ENCODE measurements at regions not wholly inside any gene's neighbourhood (a gene's known extent, or its start where the extent isn't known, plus 50 kb on each side); places are given as distances from the start of the nearest gene placed in this dataset.
A peak's percentile ranks its signal among the peaks of the same experiment; 100 is the strongest.

DNA sequence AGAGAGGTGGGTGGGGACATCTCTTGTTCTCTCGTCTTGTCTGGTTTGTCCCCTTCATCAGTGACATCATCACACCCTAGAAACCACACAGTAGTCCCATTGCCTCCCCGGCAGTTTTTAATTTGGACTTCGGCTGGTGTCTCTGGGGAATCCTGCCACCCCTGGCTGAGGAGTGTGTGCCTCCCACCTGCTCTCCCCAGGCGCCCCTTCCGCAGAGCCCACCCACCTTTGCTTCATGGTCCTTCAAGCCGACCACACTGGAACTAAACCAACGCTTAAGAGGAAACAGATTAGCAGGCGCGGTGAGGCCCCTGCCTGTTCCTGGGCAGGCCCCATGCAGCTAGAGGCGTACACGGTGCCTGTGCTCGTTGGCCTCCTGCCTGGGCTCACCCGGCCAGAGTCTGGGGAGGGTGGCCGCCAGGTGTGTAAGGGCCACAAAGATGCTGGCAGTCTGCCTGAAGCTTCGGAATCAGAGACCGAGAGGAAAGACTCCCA lies 107.6 kb upstream of the SPRY4 start:
- DNase-seq, result peak; percentile 22

DNA sequence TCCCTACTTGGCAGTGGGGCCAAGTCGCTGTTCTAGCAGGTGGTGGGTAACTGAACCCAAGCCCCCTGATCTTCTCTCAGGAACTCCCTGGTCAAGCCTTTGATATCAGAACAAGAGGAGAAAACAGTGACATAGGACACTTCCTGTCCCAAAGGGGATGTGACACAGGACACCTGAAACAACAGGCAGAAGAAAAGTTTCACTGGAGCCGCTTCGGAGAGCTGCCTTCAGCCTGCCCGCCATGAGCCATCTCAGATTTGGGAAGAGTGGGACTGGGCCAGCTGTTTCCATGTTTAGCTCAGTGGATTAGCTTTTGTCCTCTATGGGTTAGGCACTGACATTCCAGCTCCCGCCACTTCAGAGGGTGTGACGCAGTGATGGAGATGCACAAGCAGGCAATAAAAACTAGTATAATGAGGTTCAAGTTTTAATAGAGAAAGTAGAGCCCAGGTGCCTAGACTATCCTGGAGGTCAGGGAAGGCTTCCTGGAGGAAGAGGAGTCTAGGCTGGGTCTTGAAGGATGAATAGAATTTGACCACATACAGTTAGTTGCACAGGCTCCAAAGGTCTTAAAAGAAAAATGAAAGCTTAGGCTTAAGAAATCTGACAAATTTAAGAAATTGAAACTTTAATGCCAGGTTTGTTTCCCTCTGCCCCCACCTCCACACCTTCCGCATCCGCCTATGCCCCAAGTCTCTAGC lies 104.1 kb upstream of the SPRY4 start:
- DNase-seq, result no peak

DNA sequence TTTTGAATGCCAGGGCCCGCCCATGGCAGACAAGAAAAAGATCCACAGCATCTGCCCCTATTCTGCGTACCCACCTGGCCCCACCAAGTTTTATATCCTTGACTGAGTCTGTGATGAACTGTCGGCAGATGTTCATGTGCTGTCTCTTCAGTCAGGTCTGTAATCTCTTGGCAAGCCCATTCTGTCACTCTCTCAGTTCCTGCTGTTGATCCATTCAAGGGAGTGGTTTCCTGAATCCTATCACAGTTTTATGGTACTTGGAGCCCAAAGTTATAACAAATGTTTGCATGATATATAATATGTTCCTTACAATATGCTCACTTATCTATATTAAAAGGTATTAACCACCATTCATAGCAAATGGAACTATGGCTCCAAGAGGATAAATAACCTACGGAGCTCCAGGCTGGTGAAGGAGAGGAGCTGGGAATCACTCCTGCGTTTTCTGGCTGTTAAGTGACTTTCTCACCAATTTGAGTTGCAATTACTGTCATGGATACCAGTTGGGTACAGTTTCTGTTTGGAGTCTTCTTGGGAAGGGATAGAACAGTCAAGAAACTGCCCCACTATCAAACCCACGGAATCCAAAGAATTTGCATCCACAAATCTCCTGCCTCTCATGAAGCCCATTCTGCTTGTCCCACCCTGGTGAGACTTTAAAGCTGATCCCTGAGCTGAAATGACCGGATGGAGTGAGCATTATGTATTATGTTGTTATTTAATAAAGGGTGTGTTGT lies 103.4 kb upstream of the SPRY4 start:
- no peak for DNase-seq

DNA sequence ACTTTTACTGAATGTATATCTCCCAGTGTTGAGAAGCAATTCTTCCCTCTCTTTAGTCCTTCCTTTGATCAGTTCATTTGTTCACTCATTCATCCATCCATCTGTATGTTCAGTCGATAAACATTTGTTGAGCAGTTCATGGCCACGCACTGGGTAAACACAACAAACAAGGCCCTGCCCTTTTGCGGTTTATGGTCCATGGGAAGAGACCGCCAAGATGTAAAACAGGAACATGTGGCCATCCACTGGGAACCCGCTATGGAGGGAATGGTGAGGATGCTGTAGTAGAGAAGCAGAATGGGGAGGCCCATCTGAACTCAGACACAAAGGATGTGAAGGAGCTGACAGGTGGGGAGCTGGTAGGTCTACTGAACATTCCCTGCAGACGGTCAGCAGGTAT lies 102.7 kb upstream of the SPRY4 start:
- DNase-seq, result no peak

DNA sequence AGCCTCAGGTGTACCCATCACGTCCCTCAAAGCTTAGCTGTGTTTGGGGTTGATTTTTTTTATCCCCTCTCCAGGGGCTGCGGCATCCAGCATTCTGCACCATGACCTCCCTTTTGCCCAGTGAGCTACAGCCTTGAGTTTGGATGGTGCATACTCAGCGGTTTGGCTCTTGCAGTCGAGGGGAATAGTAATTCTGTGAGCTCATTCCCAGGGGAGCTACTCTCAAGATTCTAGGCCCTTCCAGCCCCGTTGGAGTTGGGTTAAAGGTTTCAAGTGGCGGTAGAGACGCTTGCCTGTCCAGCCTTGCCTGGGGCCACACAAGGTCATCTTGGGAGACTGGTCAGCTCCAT lies 102.2 kb upstream of the SPRY4 start:
- no peak for DNase-seq

DNA sequence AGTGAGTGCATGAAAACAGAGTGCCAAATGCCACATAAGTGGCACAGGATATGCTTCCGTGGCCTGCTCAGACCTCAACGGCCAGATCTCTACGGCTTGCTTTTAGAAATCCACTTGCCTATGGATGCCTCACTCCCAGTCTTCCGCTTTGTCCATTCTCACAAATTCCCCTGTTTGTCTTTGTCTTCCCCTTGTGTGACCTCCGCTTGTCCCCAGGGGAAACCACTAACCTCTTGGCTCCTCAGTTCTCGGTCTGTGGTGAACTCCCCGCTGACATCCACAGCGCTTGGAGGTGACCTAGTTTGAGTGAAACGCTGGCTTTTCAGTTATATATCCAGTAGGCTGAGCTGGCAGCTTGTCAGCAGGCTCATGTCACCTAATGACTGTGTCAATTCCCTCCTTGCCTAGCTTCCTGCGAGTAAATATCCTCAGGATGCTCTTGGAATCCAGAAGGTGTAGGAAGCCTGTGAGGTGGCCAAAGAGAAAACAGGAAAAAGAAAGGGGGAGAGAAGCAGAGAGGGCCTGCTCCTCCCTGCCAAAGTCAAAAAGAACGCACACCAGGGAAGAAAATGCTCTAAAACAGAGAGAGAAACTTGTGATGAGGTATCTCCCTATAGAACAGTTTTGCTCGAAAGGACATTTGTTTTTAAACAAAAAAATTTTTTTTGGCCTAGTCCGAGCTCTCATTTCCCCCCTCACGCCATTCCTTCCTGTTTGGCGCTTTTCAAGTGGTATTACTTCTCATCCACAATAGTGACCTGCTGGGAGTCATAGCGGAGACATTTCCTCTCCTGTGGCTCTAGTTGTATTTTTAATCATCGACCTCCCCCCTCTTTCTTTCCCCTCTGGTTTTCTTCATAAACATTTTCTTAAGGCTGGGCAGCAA lies 101.6 kb upstream of the SPRY4 start:
- DNase-seq, result no peak

DNA sequence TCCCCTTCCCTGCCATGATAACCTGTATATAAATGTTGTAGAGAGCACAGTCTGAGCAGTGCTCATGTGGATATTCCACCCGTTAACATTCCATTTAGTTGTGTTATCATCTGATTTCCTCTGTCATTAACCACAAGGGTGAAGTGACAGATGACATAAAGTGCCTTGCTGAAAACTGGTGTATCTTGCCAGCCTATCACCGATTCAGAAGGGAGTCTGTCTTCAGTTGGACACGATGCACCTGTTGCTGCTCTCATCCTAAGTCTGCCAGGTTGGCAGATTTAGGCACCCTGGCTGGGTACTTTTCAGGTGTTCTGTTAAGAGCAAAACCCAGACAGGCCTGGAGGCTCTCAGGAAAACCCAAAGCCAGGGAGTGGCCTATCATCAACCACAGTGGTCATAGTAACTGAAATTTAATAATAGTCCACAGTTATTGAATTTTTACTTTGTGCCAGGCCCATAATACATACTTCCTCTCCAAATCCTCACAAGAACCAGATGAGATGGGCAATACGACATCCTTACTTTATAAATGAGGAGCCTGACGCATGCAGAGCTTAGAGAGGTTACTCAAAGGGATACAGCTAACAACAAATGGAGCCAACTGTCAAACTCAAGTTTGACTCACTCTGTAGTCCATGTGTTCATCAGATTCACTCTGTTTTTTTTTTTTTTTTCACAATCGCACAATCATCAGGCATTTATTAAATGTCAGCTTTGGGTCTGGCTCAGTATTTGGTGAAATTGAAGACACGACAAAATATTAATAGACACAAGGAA lies 100.7 kb upstream of the SPRY4 start:
- DNase-seq, result no peak

DNA sequence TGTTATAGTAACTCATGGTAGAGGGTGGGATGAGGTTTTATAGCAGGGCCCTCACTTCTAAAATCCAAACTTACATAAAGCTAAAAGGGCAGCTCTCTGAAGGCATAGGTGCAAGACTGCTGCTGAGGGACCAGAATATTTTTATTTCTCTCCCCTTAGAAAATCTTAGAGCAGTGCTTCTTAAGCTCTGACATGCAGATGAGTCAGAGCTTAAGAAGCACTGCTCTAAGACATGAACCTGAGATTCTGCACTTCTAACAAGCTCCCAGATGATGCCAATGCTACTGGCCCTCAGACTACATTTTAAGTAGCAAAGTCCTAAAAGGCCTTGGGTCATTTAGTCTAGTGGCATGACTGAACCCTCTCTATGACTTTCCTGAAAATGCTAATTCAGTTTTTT lies 97.6 kb upstream of the SPRY4 start:
- DNase-seq, result no peak

DNA sequence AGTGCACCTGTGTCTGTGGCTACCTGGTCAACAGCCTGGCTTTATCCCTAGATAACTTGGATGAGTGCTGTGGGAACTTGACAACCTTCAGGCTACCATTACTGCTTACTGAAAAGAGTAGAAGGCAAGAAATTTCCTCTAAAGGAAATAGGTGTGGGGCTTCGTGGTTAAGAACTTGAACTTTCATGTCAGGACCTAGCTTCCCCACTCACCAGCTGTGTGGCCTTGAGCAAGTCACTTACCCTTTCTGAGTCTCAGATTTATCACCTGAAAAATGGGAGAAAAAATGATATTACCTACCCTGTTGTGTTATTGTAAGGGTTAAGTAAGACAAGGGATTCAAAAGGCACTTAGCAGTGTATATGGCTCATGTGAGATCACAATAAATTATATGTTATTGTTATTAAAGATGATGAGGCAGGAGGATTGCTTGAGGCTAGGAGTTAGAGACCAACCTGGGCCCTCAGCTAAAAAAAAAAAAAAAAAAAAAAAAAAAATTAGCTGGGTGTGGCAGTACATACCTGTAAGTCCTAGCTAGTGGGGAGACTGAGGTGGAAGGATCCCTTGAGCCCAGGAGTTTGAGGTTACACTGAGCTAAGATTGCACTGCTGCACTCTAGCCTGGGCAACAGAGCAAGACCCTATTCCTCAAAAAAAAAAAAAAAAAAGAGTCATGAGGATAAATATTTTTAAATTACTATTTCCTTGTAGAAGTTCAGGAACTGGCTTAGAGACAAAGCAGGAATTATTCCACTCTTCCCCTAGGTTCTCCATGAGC lies 97.0 kb upstream of the SPRY4 start:
- no peak for DNase-seq

DNA sequence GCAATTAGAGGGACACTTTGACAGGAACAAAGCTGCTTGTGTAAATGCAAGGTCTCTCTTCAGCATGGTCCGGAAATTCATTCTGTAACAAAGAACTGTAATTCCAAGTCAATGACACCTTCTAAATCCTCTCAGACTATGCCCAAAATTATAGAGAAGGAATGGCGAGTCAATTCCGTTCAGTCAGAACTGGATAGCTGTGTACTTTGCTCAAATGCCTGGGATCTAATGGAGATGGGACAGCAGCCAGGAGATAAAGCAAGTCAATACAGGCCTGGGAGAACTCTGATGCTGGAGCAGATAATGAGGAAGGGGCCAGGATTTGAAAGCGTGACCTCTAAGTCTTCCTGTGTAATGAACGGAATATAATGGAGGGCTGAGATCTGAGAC lies 96.4 kb upstream of the SPRY4 start:
- DNase-seq, result no peak

DNA sequence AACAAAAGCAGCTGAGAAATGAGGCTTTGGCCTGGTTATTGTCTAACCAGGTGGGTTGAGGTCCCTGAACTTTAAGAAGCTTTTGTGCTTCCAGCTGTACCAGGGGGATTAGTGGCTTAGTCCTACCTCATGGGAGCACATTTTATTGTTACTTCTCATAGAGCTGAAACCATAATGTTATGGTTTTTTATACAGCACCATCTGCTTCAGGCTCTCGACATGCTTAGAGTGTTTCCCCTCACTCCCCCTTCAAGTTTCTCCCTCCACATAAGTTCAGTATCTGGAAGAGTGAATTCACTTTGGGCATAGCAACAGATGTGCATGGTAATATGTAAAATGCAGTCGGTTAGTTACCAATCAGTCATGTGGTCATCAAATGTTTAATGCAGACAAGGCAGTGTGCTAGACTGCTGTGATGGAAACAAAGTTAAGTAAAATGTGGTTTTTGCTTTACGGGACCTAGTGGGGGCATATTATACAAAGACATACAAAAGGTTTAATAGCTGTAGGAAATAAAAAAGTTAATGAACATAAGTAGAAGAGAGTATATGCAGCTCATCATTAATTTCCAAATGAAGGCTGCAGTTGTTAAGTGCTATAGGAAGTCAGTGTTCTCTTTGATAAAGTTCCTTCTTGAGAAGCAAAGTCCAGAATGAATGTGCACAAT lies 95.9 kb upstream of the SPRY4 start:
- DNase-seq, result peak; percentile 8

DNA sequence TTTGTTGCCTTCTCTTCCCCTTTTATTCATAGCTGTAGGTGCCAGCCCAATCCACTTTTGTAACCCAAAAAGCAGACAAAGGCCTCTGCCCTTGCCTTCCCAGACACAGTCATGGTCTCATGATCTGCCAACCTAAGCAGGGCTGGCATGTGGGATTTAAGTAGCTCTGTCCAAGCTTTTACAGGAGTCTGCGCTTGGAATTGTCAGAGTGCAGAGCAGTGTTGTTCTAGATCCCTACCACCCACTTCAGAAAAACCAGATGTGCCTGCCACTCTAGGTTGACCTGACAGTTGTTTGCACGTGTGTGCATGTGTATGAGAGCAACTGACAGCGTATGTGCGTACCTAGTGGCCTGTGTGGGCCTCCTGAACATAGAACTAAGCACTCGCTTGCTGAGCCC lies 87.8 kb upstream of the SPRY4 start:
- DNase-seq, result no peak

DNA sequence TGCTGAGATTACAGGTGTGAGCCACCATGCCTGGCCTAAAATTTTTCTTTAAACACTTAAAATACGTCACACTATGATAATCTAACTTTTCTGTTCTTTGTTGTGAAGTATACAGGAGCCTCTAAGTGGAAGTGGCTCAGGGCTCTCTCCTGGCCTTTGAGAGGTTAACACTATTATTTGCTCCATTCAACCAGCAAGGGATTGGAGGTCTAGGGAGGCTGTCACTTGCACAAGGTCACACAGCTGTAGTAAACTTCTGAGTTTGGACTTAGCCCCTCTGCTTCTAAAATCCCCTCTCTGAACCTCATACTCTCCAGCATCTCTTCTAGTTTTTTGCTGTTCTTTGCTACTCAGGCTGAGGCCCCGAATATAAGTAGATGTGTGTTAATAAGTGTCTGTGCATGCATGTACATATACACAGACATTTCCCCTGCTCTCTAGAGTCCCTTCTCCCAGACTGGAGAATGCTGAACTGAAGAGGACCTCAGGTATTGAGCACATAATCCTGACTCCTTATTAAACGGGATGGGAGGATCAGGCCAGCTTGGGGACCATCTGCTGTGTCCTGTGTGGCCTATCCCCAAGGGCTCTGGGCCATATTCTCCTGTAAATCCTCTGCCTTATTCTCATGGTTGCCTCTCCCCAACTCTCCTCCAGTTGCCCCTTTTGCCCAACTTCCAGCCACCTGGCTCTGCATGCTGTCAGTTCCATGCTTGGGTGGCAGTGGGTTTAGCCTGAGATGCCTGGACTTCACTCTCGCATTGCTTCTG lies 87.0 kb upstream of the SPRY4 start:
- DNase-seq, result no peak

DNA sequence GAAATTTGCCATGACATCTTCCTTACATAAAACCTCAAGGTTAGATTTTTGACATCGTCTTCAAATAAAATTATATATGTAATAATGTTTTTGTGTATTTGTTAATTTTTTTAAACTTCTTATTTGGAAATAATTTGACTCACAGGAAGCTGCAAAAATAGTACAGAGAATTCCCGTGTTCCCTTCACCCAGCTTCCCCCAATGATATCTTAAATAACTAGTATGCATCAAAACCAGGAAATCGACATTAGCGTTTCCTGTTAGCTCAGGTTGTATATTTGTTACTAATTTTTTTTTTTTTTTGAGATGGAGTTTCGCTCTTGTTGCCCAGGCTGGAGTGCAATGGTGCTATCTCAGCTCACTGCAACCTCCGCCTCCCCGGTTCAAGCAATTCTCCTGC lies 86.3 kb upstream of the SPRY4 start:
- DNase-seq, result no peak

DNA sequence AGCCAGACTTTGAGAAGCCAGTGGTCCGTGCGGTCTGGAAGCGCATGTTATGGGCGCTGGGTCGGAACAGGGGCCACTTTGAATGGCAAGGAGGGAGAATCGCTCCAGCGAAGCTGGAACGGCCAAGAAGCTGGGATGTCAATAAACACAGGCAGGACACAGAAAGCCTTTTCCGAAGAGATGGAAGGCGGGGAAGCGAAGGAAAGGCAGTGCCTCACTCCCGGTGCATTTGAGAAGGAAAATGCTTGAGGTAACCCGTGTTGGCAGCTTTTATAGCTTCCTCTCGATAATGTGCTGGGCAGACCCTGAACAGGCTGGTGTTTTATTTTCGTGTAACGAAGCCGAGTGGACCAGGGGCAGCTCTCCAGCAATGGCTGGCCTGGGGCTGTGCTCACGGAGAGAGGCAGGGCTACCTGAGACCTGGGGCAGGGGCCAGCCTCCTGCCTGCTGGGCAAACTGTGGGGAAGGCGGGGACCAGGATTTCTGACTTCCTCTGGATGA lies 84.2 kb upstream of the SPRY4 start:
- no peak for DNase-seq

DNA sequence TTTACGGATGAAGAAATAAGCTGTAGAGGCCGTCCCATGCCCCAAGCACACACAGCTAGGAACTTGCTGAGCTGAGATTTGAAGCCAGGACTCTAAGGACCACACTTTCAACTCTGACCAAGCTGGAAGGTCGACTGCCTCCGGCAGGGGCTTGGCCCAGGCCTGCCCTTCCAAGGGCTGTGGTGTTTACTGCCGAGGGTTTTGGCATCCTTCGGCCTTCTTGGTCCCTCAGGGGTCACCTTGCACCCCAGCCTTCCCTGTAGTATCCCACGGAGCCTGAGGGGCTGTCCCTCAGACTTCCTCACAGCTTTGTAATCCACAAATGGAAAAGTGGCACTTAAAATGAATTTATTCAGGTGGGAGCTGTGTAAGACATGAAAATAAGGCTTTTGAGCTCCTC lies 83.7 kb upstream of the SPRY4 start:
- no peak for DNase-seq

DNA sequence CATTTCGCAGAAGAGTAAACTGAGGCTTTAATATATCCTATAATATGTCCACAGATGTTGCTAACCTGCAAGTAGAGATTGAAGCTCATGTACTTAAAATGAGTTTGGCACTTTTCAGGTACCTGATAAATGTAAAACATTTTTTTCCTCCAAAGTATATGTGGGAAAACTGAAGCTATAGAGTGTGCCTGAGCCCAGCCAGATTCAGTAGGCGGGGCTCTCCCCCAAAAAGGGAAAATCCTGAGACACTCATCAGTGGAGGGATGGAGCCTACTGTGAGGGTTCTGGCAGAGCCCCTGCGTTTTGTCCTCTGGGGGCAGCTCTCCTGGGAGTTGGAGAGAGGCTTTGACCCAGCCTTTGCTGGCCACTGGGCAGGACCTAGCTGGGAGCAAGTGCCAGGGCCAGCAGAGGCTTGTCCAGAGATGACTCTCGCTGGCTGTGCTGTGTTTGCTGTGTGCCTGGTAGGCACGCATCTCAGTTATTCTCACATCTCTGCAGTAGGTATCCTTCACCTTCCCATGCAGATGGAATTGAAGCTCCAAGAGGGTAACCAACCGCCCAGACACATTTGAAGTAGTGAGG lies 81.1 kb upstream of the SPRY4 start:
- DNase-seq, result no peak

DNA sequence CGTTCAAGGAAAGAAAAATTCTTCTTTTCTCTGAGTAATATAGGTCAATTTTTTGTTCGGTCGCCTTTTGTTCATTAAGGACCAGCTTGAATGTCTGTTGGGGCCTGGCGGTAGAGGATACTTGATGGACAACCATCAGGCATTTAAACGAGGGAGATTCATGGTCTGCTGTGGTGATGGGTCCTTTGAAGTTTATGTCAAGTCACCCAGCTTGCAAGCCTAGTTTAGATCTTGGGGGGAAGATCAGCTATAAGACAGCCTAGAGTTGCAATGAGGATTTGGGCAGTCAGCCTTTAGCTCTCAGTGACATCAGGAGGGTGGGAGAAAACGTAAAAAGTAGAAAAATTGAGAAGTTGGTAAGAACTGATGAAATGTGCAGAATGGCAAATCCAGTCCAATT lies 80.2 kb upstream of the SPRY4 start:
- DNase-seq, result no peak

DNA sequence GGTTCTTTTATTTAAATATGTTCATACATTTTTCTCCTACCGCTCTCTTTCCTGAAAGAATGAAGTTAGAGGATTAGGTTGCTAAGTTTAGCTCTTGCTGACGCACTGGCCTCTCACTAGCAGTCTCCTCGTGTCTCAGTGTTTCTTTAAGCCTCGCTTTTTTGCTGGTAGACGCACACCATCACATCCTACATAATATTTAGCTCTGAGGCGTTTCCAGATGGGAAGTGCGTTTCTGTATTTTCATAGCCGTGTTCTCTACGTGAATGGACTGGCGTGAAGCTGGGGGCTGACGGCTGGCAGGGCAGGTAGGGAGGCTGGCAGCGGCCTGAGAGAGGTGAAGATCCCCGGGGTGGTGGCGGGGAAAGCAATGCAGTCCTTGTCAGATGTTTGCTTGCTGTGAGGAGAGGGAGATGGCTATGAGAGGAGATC lies 79.2 kb upstream of the SPRY4 start:
- no peak for DNase-seq

DNA sequence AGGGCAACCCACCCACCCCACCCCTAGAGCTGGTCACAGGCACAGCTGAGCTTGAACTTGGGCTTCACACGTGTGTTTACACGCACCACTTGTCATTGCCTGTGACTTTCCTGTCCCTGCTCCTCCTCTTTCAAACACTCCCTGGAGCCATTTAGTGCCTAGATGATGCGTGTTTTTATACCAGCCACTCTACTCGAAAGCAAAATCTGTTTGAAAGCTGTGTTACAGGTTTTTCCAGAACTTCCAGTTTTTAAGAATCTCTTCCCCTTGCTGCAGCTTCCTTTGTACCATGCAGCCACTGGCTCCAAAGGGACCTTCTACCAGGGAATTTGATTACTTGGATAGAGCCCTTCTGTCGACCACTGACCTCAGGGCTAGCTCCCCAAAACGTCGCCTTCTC lies 78.8 kb upstream of the SPRY4 start:
- no peak for DNase-seq
